22Rv1 (cell line): ENCODE measurements at regions not wholly inside any gene's neighbourhood (a gene's known extent, or its start where the extent isn't known, plus 50 kb on each side); places are given as distances from the start of the nearest gene placed in this dataset.

Source experiments
- CTCF ChIP-seq: fragments of 450-650 bp; IDR thresholded peaks from 2 replicates; pipeline ENCODE4 v1.5.1; 2017; ENCODE audit warnings: mild to moderate bottlenecking
- ZFX ChIP-seq: fragments of 450-650 bp; IDR thresholded peaks from 2 replicates; pipeline ENCODE4 v1.6.1; 2017; ENCODE audit warnings: antibody characterized with exemption, borderline replicate concordance

DNA sequence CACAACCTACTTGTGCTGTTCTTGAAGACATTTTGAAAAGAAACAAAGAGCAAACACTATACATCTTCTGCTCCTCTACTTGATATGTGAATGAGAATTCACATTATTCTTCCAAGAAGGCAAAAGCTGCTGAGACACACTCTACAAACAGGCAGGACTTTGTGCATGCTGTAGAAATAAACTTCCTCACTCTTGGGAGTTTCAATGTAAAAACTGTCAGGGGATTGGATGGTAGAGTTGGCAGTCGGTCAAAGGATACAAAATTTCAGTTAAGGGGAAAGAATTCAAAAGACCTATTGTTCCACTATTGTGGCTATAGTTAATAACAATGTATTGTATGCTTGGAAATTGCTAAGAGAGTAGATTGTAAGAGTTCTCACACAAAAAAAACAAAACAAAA lies 196.3 kb downstream of the MC4R start:
- TF ChIP-seq CTCF (no peak), ZFX (no peak)
